Astrocyte of the spinal cord (primary cell): ENCODE measurements at regions not wholly inside any gene's neighbourhood (a gene's known extent, or its start where the extent isn't known, plus 50 kb on each side); places are given as distances from the start of the nearest gene placed in this dataset.

ENCODE experiments used
- DNase-seq: peaks from one replicate; pipeline ENCODE4 v3.0.0; 2011; ENCODE audit warnings: low read depth, low spot score
- H3K4me3 ChIP-seq: 2 replicates; pipeline ENCODE4 v1.5.1; 2011; ENCODE audit warnings: low read depth, mild to moderate bottlenecking, low read length, moderate library complexity
- CTCF ChIP-seq: IDR thresholded peaks from 2 replicates; pipeline ENCODE4 v1.5.1; 2012; ENCODE audit warnings: low read depth, mild to moderate bottlenecking, low read length, inconsistent platforms
- in situ Hi-C: cut with HindIII; loops from 2 replicates; pipeline ENCODE4 v1.10.0; 2017; ENCODE audit warnings: low sequenced_read_pairs

- no peak for TF ChIP-seq CTCF
- no peak overlapping the region for H3K4me3 ChIP-seq
- in situ Hi-C loops = no loop called here
- no peak for DNase-seq
These were observed 338.6 kb upstream of the VWC2 start for GRCh38 chr7:49434846-49435245.

GRCh38 chr7:49438281-49438680, 335.2 kb upstream of the VWC2 start:
- H3K4me3 ChIP-seq = no peak overlapping the region
- DNase-seq = no peak
- in situ Hi-C loops = no loop called here
- TF ChIP-seq CTCF = no peak

GRCh38 chr7:49443515-49443914, 329.9 kb upstream of the VWC2 start:
- no peak overlapping the region for H3K4me3 ChIP-seq
- in situ Hi-C loops = no loop called here
- DNase-seq = no peak
- no peak for TF ChIP-seq CTCF

GRCh38 chr7:49453486-49453885, 320.0 kb upstream of the VWC2 start:
- in situ Hi-C loops = no loop called here
- H3K4me3 ChIP-seq = no peak overlapping the region
- no peak for TF ChIP-seq CTCF
- no peak for DNase-seq

- no peak for DNase-seq
These were observed 294.0 kb upstream of the VWC2 start for GRCh38 chr7:49479441-49479840.

GRCh38 chr7:49479936-49480544, 293.4 kb upstream of the VWC2 start:
- TF ChIP-seq CTCF = no peak
- DNase-seq = no peak
- no peak overlapping the region for H3K4me3 ChIP-seq
- in situ Hi-C loops = no loop called here

More at GRCh38 chr7:49479441-49479840, 294.0 kb upstream of the VWC2 start:
- in situ Hi-C loops = no loop called here
- no peak overlapping the region for H3K4me3 ChIP-seq
- no peak for TF ChIP-seq CTCF

- in situ Hi-C loops = no loop called here
- no peak for TF ChIP-seq CTCF
- no peak overlapping the region for H3K4me3 ChIP-seq
- no peak for DNase-seq
These were observed 292.4 kb upstream of the VWC2 start for GRCh38 chr7:49481075-49481474.
